Neural progenitor cell (in vitro differentiated cells): ENCODE measurements at regions not wholly inside any gene's neighbourhood (a gene's known extent, or its start where the extent isn't known, plus 50 kb on each side); places are given as distances from the start of the nearest gene placed in this dataset.

Source experiments
- DNase-seq: peaks from one replicate; pipeline ENCODE4 v3.0.0-alpha.2; 2016; ENCODE audit warnings: low spot score
- H2AFZ ChIP-seq: fragments of 200-600 bp; sonication (generic); replicated peaks from 2 replicates; pipeline ENCODE4 v1.6.1; 2016; ENCODE audit warnings: antibody characterized with exemption
- H3F3A ChIP-seq: fragments of 200-600 bp; sonication (generic); 2 replicates; pipeline ENCODE4 v1.6.1; 2016; ENCODE audit warnings: antibody characterized with exemption, low read depth
- H3K27ac ChIP-seq: fragments of 200-600 bp; sonication (generic); 2 replicates; pipeline ENCODE4 v1.5.1; 2016; ENCODE audit warnings: mild to moderate bottlenecking
- H3K27me3 ChIP-seq: fragments of 200-600 bp; sonication (generic); 2 replicates; pipeline ENCODE4 v1.6.1; 2016; ENCODE audit warnings: mild to moderate bottlenecking, moderate library complexity
- H3K36me3 ChIP-seq: fragments of 200-600 bp; sonication (generic); 2 replicates; pipeline ENCODE4 v1.5.1; 2016
- H3K4me1 ChIP-seq: fragments of 200-600 bp; sonication (generic); 2 replicates; pipeline ENCODE4 v1.6.1; 2016; ENCODE audit warnings: mixed run types
- H3K4me2 ChIP-seq: fragments of 200-600 bp; sonication (generic); 2 replicates; pipeline ENCODE4 v1.6.1; 2016
- H3K4me3 ChIP-seq: fragments of 200-600 bp; sonication (generic); 2 replicates; pipeline ENCODE4 v1.5.1; 2016
- H3K79me2 ChIP-seq: fragments of 200-600 bp; sonication (generic); 2 replicates; pipeline ENCODE4 v1.6.1; 2016; ENCODE audit warnings: low read depth
- H3K9ac ChIP-seq: fragments of 200-600 bp; sonication (generic); 2 replicates; pipeline ENCODE4 v1.6.1; 2016
- H3K9me3 ChIP-seq: fragments of 200-600 bp; sonication (generic); 2 replicates; pipeline ENCODE4 v1.5.1; 2016; ENCODE audit warnings: low read depth
- H4K20me1 ChIP-seq: fragments of 200-600 bp; sonication (generic); 2 replicates; pipeline ENCODE4 v1.6.1; 2016; ENCODE audit warnings: low read depth
- H3K27ac Mint-ChIP-seq: 3 replicates; pipeline ENCODE4 v1.8.0; 2021; ENCODE audit warnings: mixed read lengths
- H3K27me3 Mint-ChIP-seq: 2 replicates; pipeline ENCODE4 v1.8.0; 2022; ENCODE audit warnings: low read depth, mild to moderate bottlenecking, inconsistent platforms, moderate library complexity, mixed read lengths; ENCODE audit not compliant: insufficient read depth
- H3K36me3 Mint-ChIP-seq: 3 replicates; pipeline ENCODE4 v1.8.0; 2021; ENCODE audit warnings: mixed read lengths
- H3K4me1 Mint-ChIP-seq: 3 replicates; pipeline ENCODE4 v1.8.0; 2021; ENCODE audit warnings: mixed read lengths
- H3K4me3 Mint-ChIP-seq: 3 replicates; pipeline ENCODE4 v1.8.0; 2021; ENCODE audit warnings: mild to moderate bottlenecking, moderate library complexity, mixed read lengths
- H3K9me3 Mint-ChIP-seq: 3 replicates; pipeline ENCODE4 v1.8.0; 2020; ENCODE audit warnings: mixed read lengths
- EZH2 ChIP-seq: fragments of 200-600 bp; sonication (generic); IDR thresholded peaks from 2 replicates; pipeline ENCODE4 v1.6.1; 2017; ENCODE audit warnings: antibody characterized with exemption, mild to moderate bottlenecking, moderate library complexity
- EZH2phosphoT487 ChIP-seq: fragments of 200-600 bp; sonication (generic); IDR thresholded peaks from 2 replicates; pipeline ENCODE4 v1.6.1; 2017; ENCODE audit warnings: antibody characterized with exemption
- TF ChIP-seq, protein P1 (sequence below): fragments of 200-600 bp; sonication (generic); IDR thresholded peaks from 2 replicates; pipeline ENCODE4 v1.5.1; 2017; ENCODE audit warnings: antibody characterized with exemption, mild to moderate bottlenecking

DNA sequence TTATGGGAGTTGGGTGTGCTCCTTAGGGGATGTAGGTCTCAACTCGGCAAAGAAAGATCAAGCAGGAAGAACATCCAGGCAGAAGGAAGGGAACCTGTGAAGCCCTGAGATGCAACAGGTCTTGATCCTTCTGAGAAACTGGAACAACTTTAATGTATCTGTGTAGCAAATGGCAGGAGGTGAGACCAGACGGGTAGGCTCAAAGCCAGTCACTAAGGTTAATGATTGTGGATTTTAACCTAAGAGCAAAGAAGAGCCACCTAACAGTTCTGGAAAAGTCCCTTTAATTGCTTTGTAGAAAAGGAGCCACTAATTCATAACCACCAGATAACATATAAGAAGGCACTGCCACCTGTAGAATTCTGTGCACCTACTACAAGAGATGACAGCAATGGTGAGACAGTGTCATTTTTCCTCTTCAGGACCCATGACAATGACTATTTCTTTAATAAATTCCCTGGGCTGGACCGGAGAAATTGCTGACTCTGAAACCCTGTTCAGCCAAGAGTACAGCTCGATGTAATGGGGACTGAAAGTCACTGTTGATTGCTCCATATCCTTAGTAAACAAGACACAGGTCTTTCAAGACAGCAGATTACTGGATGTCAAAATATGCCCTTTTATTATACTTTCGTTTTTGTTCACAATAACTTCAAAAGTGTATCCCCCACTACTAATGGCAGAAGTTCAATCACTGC, 326.2 kb downstream of the CBLN4 start:
- Histone ChIP-seq H3K36me3 (no peaks in the 10 kb centered on the region), H3K4me1 (peaks cover 6% of the 10 kb centered on the region), H3F3A (no peaks in the 10 kb centered on the region), H2AFZ (no peak overlapping the region), H3K4me2 (no peak overlapping the region), H3K9ac (no peak overlapping the region), H3K4me3 (no peak overlapping the region), H4K20me1 (no peaks in the 10 kb centered on the region), H3K9me3 (no peaks in the 10 kb centered on the region), H3K27me3 (no peaks in the 10 kb centered on the region), H3K79me2 (no peaks in the 10 kb centered on the region), H3K27ac (no peak overlapping the region)
- H3K4me3 Mint-ChIP-seq = no peak overlapping the region
- peaks cover 2% of the 10 kb centered on the region for H3K4me1 Mint-ChIP-seq
- no peaks in the 10 kb centered on the region for H3K36me3 Mint-ChIP-seq
- DNase-seq = no peak
- H3K27ac Mint-ChIP-seq = no peak overlapping the region
- no peaks in the 10 kb centered on the region for H3K27me3 Mint-ChIP-seq
- no peaks in the 10 kb centered on the region for H3K9me3 Mint-ChIP-seq
- TF ChIP-seq EZH2 = no peak
- TF ChIP-seq, protein P1, sequence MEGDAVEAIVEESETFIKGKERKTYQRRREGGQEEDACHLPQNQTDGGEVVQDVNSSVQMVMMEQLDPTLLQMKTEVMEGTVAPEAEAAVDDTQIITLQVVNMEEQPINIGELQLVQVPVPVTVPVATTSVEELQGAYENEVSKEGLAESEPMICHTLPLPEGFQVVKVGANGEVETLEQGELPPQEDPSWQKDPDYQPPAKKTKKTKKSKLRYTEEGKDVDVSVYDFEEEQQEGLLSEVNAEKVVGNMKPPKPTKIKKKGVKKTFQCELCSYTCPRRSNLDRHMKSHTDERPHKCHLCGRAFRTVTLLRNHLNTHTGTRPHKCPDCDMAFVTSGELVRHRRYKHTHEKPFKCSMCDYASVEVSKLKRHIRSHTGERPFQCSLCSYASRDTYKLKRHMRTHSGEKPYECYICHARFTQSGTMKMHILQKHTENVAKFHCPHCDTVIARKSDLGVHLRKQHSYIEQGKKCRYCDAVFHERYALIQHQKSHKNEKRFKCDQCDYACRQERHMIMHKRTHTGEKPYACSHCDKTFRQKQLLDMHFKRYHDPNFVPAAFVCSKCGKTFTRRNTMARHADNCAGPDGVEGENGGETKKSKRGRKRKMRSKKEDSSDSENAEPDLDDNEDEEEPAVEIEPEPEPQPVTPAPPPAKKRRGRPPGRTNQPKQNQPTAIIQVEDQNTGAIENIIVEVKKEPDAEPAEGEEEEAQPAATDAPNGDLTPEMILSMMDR = no peak
- TF ChIP-seq EZH2phosphoT487 = no peak

DNA sequence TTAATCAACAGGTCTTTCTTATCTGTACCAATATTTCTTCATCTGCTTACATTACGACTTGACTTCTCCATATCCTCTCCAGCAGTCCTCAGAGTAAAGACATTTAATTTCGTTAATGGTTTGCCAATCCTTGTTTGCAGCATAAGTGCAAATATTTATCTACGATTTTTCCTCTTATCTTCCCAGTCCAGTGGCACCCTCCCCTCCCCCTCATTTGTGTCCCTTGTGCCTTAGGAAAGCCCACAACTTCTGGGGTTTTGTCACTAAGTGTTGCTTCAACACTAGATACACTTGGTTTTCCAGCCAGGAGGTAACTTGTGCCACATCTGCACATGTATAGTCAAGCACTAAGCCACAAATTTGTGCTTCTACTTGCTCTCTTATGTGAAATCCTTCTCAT, 327.2 kb downstream of the CBLN4 start:
- Histone ChIP-seq H4K20me1 (no peaks in the 10 kb centered on the region), H3K4me1 (peaks cover 6% of the 10 kb centered on the region), H3F3A (no peaks in the 10 kb centered on the region), H3K4me3 (no peak overlapping the region), H3K4me2 (no peak overlapping the region), H3K9ac (no peak overlapping the region), H3K36me3 (no peaks in the 10 kb centered on the region), H3K79me2 (no peaks in the 10 kb centered on the region), H3K27me3 (no peaks in the 10 kb centered on the region), H2AFZ (no peak overlapping the region), H3K9me3 (no peaks in the 10 kb centered on the region), H3K27ac (no peak overlapping the region)
- Mint-ChIP-seq H3K4me3 (no peak overlapping the region), H3K4me1 (peaks cover 2% of the 10 kb centered on the region), H3K27ac (no peak overlapping the region), H3K36me3 (no peaks in the 10 kb centered on the region), H3K9me3 (no peaks in the 10 kb centered on the region), H3K27me3 (no peaks in the 10 kb centered on the region)
- no peak for TF ChIP-seq EZH2phosphoT487
- TF ChIP-seq, protein P1 = no peak
- no peak for TF ChIP-seq EZH2
- DNase-seq = no peak

DNA sequence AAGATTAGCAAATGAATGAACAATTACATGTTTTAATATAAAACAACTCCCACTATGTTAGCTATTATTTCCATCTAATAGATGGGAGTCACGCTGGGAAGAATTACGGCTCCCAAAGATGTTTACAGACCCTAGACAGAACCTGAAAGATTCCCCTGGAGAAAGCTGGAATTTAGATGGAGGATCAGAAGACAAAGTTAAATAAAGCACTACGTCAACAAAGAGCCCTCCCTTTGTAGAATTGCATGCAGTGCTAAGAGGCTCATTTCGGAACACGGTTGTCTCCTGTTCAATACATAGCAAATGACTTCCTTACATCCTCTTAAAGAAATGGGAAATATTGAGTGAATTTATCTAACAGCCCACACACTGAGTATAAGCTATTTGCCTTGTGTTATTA, 328.3 kb downstream of the CBLN4 start:
- no peak overlapping the region for H3K27ac Mint-ChIP-seq
- peaks cover 2% of the 10 kb centered on the region for H3K4me1 Mint-ChIP-seq
- no peaks in the 10 kb centered on the region for H3F3A ChIP-seq
- TF ChIP-seq, protein P1 = no peak
- TF ChIP-seq EZH2phosphoT487 (no peak), EZH2 (no peak)
- H3K9ac ChIP-seq = no peak overlapping the region
- no peaks in the 10 kb centered on the region for H3K36me3 ChIP-seq
- no peaks in the 10 kb centered on the region for H3K27me3 Mint-ChIP-seq
- peak overlapping the region; percentile 53 for H2AFZ ChIP-seq
- H3K27ac ChIP-seq = no peak overlapping the region
- H3K79me2 ChIP-seq = no peaks in the 10 kb centered on the region
- peaks cover 6% of the 10 kb centered on the region for H3K4me1 ChIP-seq
- H3K4me3 Mint-ChIP-seq = no peak overlapping the region
- peak; percentile 9 for DNase-seq
- H4K20me1 ChIP-seq = no peaks in the 10 kb centered on the region
- H3K4me2 ChIP-seq = no peak overlapping the region
- H3K9me3 Mint-ChIP-seq = no peaks in the 10 kb centered on the region
- H3K27me3 ChIP-seq = no peaks in the 10 kb centered on the region
- no peaks in the 10 kb centered on the region for H3K36me3 Mint-ChIP-seq
- H3K9me3 ChIP-seq = no peaks in the 10 kb centered on the region
- no peak overlapping the region for H3K4me3 ChIP-seq
